Anterior cingulate cortex (tissue), 58 donors: ENCODE measurements at regions not wholly inside any gene's neighbourhood (a gene's known extent, or its start where the extent isn't known, plus 50 kb on each side); places are given as distances from the start of the nearest gene placed in this dataset.

Experiments used
- DNase-seq, 58 donors: peaks; one replicate each; lab custom pipeline; 2025; lab: John Stamatoyannopoulos, UW

- DNase-seq: peak in 56 of 58 donors; percentile 10 to 91 (median 70)
Observed at GRCh38 chr17:71976011-71976649, 144.7 kb upstream of the SOX9 start.

DNA sequence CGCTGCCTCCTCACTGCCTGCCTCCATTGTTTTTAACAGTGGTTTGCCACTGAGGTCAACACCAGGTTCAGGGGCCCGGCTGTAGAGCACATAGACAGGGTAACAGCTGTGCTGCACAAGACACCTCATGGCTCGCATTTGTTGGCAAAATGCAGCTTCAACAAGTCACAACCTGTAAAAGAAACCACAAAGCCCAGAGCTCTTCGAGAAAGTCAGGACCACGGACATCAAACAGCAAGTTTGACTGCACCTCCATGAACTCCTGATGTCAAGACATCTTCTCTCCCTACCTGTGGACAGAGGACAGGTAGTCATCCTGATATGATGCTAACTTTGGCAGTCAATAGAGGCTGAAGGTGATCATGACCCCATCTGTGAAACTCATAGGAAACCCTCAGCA is 142.4 kb upstream of the SOX9 start:
- DNase-seq: no peak

- no peak for DNase-seq
Observed at GRCh38 chr17:71980171-71980570, 140.6 kb upstream of the SOX9 start.

DNA sequence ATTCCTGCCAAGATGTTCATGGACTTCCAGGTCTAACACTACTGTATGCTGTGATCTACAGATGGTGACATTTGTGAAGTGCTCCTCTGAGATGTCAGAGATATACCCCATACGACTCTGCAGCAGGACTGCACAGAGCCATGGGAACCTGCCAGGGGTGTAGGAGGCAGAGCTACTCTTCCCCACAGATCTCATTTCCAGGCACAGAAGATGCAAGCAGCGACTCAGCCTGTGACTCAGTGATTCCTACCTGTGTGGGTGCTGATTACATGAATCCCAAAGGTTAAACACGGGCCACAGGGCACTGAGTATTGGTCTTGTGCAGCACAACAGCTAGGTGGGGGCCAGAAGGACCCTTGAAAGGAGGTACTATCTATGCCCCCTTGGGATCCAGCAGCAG is 137.0 kb upstream of the SOX9 start:
- no peak for DNase-seq

DNA sequence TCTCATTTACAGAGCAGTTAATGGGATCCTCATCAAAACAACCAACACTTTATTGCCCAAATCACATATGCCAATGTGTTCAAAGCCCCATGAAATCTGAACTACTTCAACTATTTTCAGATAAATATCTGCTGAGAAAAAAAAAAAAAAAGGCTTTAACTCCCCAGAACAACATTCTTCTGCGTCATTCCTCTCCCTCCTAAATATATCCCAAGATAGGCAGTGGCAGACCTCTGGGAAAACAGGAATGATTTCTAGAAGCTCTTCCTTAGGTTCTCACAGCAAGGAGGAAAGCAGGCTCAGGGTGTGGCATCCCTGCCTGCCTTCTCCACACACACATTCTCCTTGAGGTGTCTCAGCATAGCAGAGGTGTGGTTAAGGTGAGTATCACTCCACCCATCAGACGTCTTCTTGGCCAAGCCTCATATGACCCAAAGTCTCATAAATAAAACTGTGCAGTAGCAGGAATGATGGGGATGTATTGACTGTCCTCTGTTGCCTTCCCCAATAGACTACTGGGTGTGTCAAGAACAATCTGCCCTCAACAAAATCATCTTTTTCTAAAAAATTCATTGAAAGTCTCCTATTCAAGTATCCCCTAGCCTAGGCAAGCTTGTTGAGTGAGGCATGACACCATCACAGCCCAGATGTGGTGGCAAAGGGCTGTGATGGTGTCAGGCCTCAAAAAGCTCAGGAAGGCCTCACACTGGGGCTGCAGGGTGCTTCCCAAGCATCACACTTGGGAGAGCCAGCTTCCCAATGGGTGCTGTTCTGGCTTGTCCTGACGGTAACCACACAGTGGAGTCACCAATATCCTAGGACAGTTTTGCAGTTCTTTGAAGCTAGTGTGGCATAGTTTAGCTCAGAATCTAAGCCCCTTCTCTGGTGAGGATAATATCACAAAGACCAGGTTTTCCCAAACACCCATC is 135.4 kb upstream of the SOX9 start:
- no peak for DNase-seq

DNA sequence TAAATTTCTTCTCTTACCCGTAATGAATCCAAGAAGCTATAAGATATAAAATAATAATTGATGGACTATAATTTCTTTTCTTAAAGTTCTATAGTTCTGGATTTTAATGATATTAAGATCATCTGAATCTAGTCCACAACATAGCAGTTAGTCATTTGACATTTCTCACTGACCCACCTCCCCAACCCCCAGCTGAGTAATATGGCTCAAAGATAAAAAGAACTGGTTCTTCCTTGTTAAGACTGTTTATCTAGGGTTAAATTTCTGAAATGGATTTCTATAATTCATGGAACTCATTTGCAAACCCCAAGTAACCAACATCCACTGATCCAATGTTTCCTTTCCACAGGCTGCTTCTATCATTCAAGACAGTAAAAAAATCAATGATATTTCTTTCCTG is 133.9 kb upstream of the SOX9 start:
- no peak for DNase-seq

DNA sequence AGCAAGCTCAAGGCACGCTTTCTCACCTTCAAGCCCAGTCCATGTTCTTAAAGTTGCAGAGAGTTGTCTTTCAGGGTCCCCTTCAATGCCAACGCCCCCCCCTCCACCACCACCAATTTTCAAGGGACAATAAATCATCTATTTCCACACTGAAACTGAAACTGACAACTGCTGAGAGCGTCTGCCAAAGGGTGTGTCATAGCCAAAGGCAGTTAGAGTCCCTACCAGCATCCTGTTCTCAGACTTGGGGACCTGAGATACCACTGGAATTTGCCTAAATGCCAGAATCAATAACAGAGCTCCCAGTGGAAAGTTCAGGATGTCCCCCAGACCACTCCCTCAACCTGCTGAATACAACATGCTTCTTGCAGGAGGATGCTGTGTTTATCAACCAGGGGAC is 133.2 kb upstream of the SOX9 start:
- no peak for DNase-seq

DNA sequence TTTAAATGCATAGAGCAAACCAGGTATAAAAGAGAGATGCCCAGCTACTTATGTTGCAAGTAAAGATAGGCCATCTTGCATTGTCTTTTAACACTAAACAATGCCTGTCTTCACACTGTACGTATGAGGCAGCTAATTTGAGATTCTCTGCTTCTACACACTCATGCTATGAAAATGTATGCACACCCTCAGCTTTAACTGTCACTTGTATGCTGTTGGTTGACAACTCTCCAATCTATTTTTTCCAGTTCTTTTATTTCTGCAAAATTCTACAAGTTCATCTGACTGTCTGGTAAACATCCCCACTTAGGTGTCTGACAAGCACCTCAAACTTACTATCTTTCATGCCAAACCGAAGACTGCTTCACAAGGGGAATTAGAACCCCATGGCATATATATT is 131.7 kb upstream of the SOX9 start:
- DNase-seq: no peak

DNA sequence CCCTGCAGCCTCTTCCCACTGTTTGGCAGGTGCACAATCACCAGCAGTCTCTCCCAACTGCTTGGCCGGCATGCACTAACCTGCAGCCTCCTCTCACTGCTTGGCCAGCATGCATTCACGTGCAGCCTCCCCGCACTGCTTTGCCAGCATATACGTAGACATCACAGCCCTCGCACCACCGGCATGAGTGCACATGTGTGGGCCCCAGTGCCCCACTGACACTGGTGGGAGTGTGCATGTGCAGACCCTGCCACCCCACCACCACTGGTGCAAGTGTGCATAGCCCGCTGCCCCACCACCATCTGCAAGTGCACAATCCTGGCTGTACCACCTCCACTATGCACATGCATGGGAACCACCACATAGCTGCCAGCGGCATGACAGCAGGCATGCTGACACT is 127.5 kb upstream of the SOX9 start:
- no peak for DNase-seq

DNA sequence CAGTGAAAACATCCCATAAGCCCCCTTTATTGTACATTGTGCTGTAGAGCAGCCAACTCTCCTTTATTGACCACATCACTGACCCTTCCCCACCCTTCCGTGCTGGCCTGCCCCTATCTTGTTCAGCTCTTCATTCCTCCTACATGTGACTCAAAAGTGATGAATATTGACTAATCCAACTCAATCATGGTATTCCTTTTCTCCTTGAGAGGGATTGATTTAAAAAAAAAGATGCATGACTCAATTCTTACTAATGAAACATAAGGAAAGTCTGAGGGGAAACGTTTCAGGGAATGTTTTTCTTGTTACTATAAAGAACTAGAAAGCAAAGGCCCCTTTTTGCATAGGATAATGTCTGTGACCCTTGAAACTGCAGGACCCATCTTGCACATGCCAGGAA is 125.2 kb upstream of the SOX9 start:
- no peak for DNase-seq

GRCh38 chr17:72004011-72004427 is 116.8 kb upstream of the SOX9 start:
- no peak for DNase-seq

- DNase-seq: no peak
Observed at GRCh38 chr17:72004611-72005331, 116.0 kb upstream of the SOX9 start.

DNA sequence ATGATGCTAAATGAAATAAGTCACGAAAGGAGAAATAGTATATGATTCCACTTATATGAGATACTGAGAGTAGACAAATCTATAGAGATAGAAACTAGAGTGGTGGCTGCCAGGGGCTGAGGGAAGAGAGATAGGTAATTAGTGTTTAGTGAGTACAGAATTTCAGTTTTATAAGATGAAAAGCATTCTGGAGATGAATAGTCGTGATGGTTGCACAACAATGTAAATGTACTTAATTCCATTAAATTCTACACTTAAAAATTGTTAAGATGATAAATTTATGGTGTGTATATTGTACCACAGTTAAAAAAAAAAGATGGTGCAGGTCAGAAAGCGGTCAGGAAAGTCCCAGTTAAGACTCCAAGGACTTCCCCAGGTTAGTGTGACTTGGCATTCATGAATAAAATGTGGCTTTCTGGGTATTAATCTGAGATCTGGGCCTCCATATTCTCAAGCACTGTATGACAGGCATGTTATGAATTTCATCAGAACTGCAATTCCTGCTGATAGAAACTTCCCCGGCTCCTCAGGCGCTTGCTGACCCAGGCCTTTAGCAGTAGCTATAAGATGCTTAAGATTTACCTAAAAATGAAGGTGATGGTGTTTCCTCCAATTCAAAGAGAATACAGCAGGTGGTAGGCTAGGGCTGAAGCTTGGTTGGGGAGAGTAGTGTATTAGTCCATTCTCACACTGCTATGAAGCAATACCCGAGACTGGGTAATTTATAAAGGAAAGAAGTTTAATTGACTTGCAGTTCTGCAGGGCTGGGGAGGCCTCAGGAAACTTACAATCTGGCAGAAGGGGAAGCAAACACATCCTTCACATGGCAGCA is 115.3 kb upstream of the SOX9 start:
- no peak for DNase-seq

- no peak for DNase-seq
Observed at GRCh38 chr17:72008236-72008876, 112.5 kb upstream of the SOX9 start.

- DNase-seq: no peak
Observed at GRCh38 chr17:72011561-72011960, 109.3 kb upstream of the SOX9 start.

DNA sequence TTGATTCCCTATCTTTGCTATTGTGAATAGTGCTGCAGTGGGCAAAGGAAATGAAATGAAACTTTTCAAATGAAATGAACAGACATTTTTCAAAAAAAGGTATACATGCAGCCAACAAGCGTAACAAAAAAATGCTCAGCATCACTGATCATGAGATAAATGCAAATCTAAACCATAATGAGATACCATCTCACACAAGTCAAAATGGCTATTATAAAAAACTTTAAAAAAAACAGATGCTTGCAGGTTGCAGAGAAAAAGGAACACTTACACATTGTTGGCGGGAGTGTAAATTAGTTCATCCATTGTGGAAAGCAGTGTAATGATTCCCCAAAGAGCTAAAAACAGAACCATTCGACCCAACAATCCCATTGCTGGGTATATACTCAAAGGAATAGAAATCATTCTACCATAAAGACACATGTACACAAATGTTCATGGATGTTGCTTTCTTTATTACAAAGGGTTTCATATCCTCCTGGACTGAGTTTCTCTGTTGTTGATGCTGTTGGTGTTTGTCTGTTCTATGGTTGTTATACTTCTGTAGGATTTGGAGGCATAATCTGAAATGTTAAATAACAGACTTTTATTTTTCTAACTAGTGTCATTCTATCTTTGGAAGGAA is 99.3 kb upstream of the SOX9 start:
- no peak for DNase-seq

- DNase-seq: no peak
Observed at GRCh38 chr17:72022328-72023275, 98.2 kb upstream of the SOX9 start.

- DNase-seq: no peak
Observed at GRCh38 chr17:72024457-72024856, 96.4 kb upstream of the SOX9 start.
